ENCODE measurements at regions not wholly inside any gene's neighbourhood (a gene's known extent, or its start where the extent isn't known, plus 50 kb on each side); places are given as distances from the start of the nearest gene placed in this dataset.

GRCh38 chr4:158099686-158100085 is 73.1 kb downstream of the GASK1B start:
- no peak for TF ChIP-seq PAX5 (IDR thresholded peaks at IDR 0.05; ENCODE audit: insufficient read depth, low read length, severe bottlenecking)
- TF ChIP-seq POLR2A (IDR thresholded peaks at IDR 0.05; ENCODE audit: low read depth, low read length): no peak
